HEK293 (cell line): ENCODE measurements at regions not wholly inside any gene's neighbourhood (a gene's known extent, or its start where the extent isn't known, plus 50 kb on each side); places are given as distances from the start of the nearest gene placed in this dataset.

ENCODE experiments used
- BCL11A ChIP-seq: fragments of 450-650 bp; formaldehyde crosslinking; IDR thresholded peaks from 2 replicates; pipeline ENCODE4 v1.5.1; 2016; ENCODE audit warnings: low read depth, missing biosample characterization, missing genetic modification characterization
- CTCF ChIP-seq: fragments of 450-650 bp; formaldehyde crosslinking; IDR thresholded peaks from 2 replicates; pipeline ENCODE4 v1.5.1; 2016; ENCODE audit warnings: missing biosample characterization, missing genetic modification characterization
- KLF9 ChIP-seq: fragments of 450-650 bp; formaldehyde crosslinking; IDR thresholded peaks from 2 replicates; pipeline ENCODE4 v1.5.1; 2016; ENCODE audit warnings: missing biosample characterization, missing genetic modification characterization, low read depth
- RBAK ChIP-seq: fragments of 450-650 bp; formaldehyde crosslinking; IDR thresholded peaks from 2 replicates; pipeline ENCODE4 v1.5.1; 2016; ENCODE audit warnings: missing biosample characterization, missing genetic modification characterization
- SP2 ChIP-seq: fragments of 450-650 bp; formaldehyde crosslinking; IDR thresholded peaks from 2 replicates; pipeline ENCODE4 v1.5.1; 2016; ENCODE audit warnings: missing biosample characterization, missing genetic modification characterization
- TCF7L2 ChIP-seq: IDR thresholded peaks from 2 replicates; pipeline ENCODE4 v1.6.1; 2011; ENCODE audit warnings: low read depth, mild to moderate bottlenecking, inconsistent platforms, low read length, moderate library complexity, borderline replicate concordance
- ZBTB1 ChIP-seq: fragments of 450-650 bp; formaldehyde crosslinking; IDR thresholded peaks from 2 replicates; pipeline ENCODE4 v1.5.1; 2016; ENCODE audit warnings: missing biosample characterization, missing genetic modification characterization
- ZBTB8A ChIP-seq: fragments of 450-650 bp; formaldehyde crosslinking; IDR thresholded peaks from 2 replicates; pipeline ENCODE4 v1.5.1; 2016; ENCODE audit warnings: missing biosample characterization, missing genetic modification characterization
- ZNF2 ChIP-seq: fragments of 450-650 bp; formaldehyde crosslinking; IDR thresholded peaks from 2 replicates; pipeline ENCODE4 v1.5.1; 2016; ENCODE audit warnings: missing biosample characterization, missing genetic modification characterization
- ZNF266 ChIP-seq: fragments of 450-650 bp; formaldehyde crosslinking; IDR thresholded peaks from 2 replicates; pipeline ENCODE4 v1.5.1; 2016; ENCODE audit warnings: missing biosample characterization, missing genetic modification characterization, low read depth
- ZNF558 ChIP-seq: fragments of 450-650 bp; formaldehyde crosslinking; IDR thresholded peaks from 2 replicates; pipeline ENCODE4 v1.5.1; 2016; ENCODE audit warnings: missing biosample characterization, missing genetic modification characterization
- ZNF776 ChIP-seq: fragments of 450-650 bp; formaldehyde crosslinking; IDR thresholded peaks from 2 replicates; pipeline ENCODE4 v1.5.0; 2017; ENCODE audit warnings: missing biosample characterization, missing genetic modification characterization, borderline replicate concordance

- TF ChIP-seq CTCF (tag by site-specific recombination) (no peak), BCL11A (tag by site-specific recombination) (no peak), ZNF2 (tag by site-specific recombination) (no peak), ZNF558 (no peak), ZNF776 (tag by site-specific recombination) (no peak), ZBTB8A (no peak), KLF9 (tag by site-specific recombination) (no peak), ZBTB1 (tag by site-specific recombination) (no peak), TCF7L2 (no peak), SP2 (tag by site-specific recombination) (no peak), RBAK (tag by site-specific recombination) (no peak), ZNF266 (tag by site-specific recombination) (no peak)
These were observed 154.8 kb downstream of the RPS12 start for GRCh38 chr6:132969196-132969595.
